GM18867 (cell line): ENCODE measurements at regions not wholly inside any gene's neighbourhood (a gene's known extent, or its start where the extent isn't known, plus 50 kb on each side); places are given as distances from the start of the nearest gene placed in this dataset.

Experiments
- ATAC-seq: cut with Tn5 transposase; IDR thresholded peaks from one replicate; pipeline ENCODE4 v1.9.1; 2021; ENCODE audit warnings: mild to moderate bottlenecking, moderate library complexity; ENCODE audit not compliant: unreplicated experiment

GRCh38 chr4:158010361-158010760 lies 162.5 kb downstream of the GASK1B start:
- ATAC-seq = no peak

- ATAC-seq = no peak
Observed at GRCh38 chr4:158008551-158009218, 164.1 kb downstream of the GASK1B start.

GRCh38 chr4:158007566-158007965 lies 165.3 kb downstream of the GASK1B start:
- ATAC-seq = no peak

GRCh38 chr4:158006990-158007389 lies 165.8 kb downstream of the GASK1B start:
- no peak for ATAC-seq

- ATAC-seq = no peak
Observed at GRCh38 chr4:158005021-158005420, 167.8 kb downstream of the GASK1B start.

- ATAC-seq = no peak
Observed at GRCh38 chr4:158004101-158004500, 168.7 kb downstream of the GASK1B start.

- no peak for ATAC-seq
Observed at GRCh38 chr4:158003212-158003611, 169.6 kb downstream of the GASK1B start.

- ATAC-seq = no peak
Observed at GRCh38 chr4:158002173-158002572, 170.7 kb downstream of the GASK1B start.

- ATAC-seq = no peak
Observed at GRCh38 chr4:158001756-158002155, 171.1 kb downstream of the GASK1B start.

- no peak for ATAC-seq
Observed at GRCh38 chr4:157999723-158000122, 173.1 kb downstream of the GASK1B start.

GRCh38 chr4:157997296-157997695 lies 175.5 kb downstream of the GASK1B start:
- no peak for ATAC-seq

GRCh38 chr4:157996061-157997028 lies 176.5 kb downstream of the GASK1B start:
- ATAC-seq = no peak

GRCh38 chr4:157994863-157995262 lies 178.0 kb downstream of the GASK1B start:
- ATAC-seq = no peak

GRCh38 chr4:157992948-157993839 lies 179.6 kb downstream of the GASK1B start:
- no peak for ATAC-seq

GRCh38 chr4:157992038-157992705 lies 180.7 kb downstream of the GASK1B start:
- peak; percentile 72 for ATAC-seq

GRCh38 chr4:157988641-157989040 lies 184.2 kb downstream of the GASK1B start:
- ATAC-seq = no peak

- ATAC-seq = no peak
Observed at GRCh38 chr4:157984285-157984911, 188.4 kb downstream of the GASK1B start.

- no peak for ATAC-seq
Observed at GRCh38 chr4:157983300-157983699, 189.5 kb downstream of the GASK1B start.

GRCh38 chr4:157980158-157980557 lies 192.7 kb downstream of the GASK1B start:
- ATAC-seq = no peak
